Ishikawa (cell line): ENCODE measurements at regions not wholly inside any gene's neighbourhood (a gene's known extent, or its start where the extent isn't known, plus 50 kb on each side); places are given as distances from the start of the nearest gene placed in this dataset.

Experiments used
- CEBPB ChIP-seq: IDR thresholded peaks from 2 replicates; pipeline ENCODE4 v1.6.1; 2012
- REST ChIP-seq: IDR thresholded peaks from 2 replicates; pipeline ENCODE4 v1.6.1; 2012; ENCODE audit warnings: low read depth, mild to moderate bottlenecking

DNA sequence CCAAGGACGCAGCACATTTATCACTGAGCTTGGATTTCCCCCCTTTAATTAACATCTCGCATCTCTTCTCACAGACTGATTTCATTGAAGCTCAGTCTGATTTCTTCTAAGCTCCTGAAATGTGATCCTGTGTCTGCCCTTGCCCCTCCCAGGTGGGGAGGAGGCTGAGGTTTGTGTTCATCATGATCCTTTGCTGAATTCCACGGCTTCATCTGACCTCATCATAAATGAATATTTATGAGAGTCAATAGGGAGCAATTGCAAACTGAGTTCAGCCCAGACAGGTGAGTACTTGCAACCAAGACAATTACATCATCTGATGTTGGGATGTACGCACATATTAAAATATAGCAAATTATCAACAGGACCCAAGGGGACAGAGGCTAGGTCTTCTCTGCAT lies 72.4 kb downstream of the MAP1LC3B2 start:
- TF ChIP-seq REST (no peak), CEBPB (no peak)
